ENCODE measurements at regions not wholly inside any gene's neighbourhood (a gene's known extent, or its start where the extent isn't known, plus 50 kb on each side); places are given as distances from the start of the nearest gene placed in this dataset.

DNA sequence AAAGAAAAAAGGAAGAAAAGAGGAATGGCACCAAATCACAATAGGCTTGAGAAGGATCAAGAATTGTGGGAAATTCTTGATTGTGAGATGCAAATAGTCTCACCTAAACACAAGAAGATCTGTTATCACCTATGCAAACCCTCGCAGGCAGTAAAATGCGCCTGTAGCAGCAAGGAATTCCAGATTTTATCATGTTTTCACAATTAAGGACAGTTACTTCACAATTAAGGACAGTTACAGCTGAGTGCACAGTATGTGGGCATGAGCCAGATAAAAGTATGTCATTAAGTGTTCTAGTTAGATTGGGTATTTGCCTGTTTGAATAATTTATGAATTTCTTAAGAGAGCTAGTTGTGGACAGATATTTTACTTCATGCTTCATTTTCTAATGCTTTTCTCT, 336.2 kb downstream of the CDC14C start:
- no peaks in the 10 kb centered on the region for H3K9me3 ChIP-seq (ENCODE audit: control insufficient read depth in 4 of 4, low read length in 3 of 4)
- no peak overlapping the region for H3K27ac ChIP-seq (ENCODE audit: low read depth in 1 of 2, low read length in 2 of 2)
- WGBS, result 31% methylated on average over 2 of the region's 2 CpGs
- DNase-seq (ENCODE audit: low spot score), result no peak
- no peak overlapping the region for H3K4me3 ChIP-seq (ENCODE audit: low read depth in 1 of 3, low read length in 3 of 3)
- peaks cover 0 to 6% (median 0%) of the 10 kb centered on the region in 4 donors for H3K27me3 ChIP-seq (ENCODE audit: control insufficient read depth in 4 of 4, insufficient read depth in 4 of 4, low read length in 3 of 4)
- no peaks in the 10 kb centered on the region for H3K4me1 ChIP-seq (ENCODE audit: control insufficient read depth in 4 of 4, insufficient read depth in 4 of 4, low read length in 3 of 4)
- TF ChIP-seq, protein P1, sequence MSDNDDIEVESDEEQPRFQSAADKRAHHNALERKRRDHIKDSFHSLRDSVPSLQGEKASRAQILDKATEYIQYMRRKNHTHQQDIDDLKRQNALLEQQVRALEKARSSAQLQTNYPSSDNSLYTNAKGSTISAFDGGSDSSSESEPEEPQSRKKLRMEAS (IDR thresholded peaks at IDR 0.05), result no peak
- TF ChIP-seq YY1 (IDR thresholded peaks at IDR 0.05) (no peak), SP1 (IDR thresholded peaks at IDR 0.05) (no peak), EGR1 (IDR thresholded peaks at IDR 0.05; ENCODE audit: low read depth in 2 of 2) (no peak), TAF1 (conservative IDR thresholded peaks at IDR 0.05) (no peak)
- TF ChIP-seq, protein P2, sequence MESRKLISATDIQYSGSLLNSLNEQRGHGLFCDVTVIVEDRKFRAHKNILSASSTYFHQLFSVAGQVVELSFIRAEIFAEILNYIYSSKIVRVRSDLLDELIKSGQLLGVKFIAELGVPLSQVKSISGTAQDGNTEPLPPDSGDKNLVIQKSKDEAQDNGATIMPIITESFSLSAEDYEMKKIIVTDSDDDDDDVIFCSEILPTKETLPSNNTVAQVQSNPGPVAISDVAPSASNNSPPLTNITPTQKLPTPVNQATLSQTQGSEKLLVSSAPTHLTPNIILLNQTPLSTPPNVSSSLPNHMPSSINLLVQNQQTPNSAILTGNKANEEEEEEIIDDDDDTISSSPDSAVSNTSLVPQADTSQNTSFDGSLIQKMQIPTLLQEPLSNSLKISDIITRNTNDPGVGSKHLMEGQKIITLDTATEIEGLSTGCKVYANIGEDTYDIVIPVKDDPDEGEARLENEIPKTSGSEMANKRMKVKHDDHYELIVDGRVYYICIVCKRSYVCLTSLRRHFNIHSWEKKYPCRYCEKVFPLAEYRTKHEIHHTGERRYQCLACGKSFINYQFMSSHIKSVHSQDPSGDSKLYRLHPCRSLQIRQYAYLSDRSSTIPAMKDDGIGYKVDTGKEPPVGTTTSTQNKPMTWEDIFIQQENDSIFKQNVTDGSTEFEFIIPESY (IDR thresholded peaks at IDR 0.05), result no peak
- TF ChIP-seq, protein P3, sequence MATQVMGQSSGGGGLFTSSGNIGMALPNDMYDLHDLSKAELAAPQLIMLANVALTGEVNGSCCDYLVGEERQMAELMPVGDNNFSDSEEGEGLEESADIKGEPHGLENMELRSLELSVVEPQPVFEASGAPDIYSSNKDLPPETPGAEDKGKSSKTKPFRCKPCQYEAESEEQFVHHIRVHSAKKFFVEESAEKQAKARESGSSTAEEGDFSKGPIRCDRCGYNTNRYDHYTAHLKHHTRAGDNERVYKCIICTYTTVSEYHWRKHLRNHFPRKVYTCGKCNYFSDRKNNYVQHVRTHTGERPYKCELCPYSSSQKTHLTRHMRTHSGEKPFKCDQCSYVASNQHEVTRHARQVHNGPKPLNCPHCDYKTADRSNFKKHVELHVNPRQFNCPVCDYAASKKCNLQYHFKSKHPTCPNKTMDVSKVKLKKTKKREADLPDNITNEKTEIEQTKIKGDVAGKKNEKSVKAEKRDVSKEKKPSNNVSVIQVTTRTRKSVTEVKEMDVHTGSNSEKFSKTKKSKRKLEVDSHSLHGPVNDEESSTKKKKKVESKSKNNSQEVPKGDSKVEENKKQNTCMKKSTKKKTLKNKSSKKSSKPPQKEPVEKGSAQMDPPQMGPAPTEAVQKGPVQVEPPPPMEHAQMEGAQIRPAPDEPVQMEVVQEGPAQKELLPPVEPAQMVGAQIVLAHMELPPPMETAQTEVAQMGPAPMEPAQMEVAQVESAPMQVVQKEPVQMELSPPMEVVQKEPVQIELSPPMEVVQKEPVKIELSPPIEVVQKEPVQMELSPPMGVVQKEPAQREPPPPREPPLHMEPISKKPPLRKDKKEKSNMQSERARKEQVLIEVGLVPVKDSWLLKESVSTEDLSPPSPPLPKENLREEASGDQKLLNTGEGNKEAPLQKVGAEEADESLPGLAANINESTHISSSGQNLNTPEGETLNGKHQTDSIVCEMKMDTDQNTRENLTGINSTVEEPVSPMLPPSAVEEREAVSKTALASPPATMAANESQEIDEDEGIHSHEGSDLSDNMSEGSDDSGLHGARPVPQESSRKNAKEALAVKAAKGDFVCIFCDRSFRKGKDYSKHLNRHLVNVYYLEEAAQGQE (IDR thresholded peaks at IDR 0.05), result no peak
- H3K36me3 ChIP-seq (ENCODE audit: control insufficient read depth in 4 of 4, insufficient read depth in 3 of 4, low read depth in 1 of 4, low read length in 3 of 4), result no peaks in the 10 kb centered on the region
- no peak overlapping the region for H3K9ac ChIP-seq (ENCODE audit: low read depth in 1 of 2, low read length in 2 of 2)

DNA sequence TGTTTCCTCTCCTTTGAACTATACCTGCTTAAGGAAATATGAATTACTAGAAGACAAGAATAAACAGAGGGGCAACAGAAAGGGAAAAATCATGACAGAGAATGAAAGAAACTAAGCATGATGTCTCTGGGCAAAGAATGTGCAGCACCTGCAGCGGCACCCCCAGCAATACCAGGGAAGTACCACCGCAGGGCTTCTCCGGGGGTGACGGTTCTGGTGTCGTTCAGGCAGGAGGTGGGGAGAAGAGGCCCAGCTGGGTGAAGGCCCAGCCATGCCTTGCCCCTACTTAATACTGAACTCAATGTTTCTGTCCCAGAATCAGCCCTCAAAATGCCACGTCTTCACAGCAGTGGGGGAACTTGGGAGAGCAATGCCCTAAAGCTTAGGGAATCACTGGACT, 337.6 kb downstream of the CDC14C start:
- Histone ChIP-seq H3K27me3 (ENCODE audit: control insufficient read depth in 4 of 4, insufficient read depth in 4 of 4, low read length in 3 of 4) (peaks cover 0 to 6% (median 0%) of the 10 kb centered on the region in 4 donors), H3K27ac (ENCODE audit: low read depth in 1 of 2, low read length in 2 of 2) (no peak overlapping the region), H3K4me1 (ENCODE audit: control insufficient read depth in 4 of 4, insufficient read depth in 4 of 4, low read length in 3 of 4) (no peaks in the 10 kb centered on the region), H3K9me3 (ENCODE audit: control insufficient read depth in 4 of 4, low read length in 3 of 4) (no peaks in the 10 kb centered on the region), H3K4me3 (ENCODE audit: low read depth in 1 of 3, low read length in 3 of 3) (no peak overlapping the region), H3K9ac (ENCODE audit: low read depth in 1 of 2, low read length in 2 of 2) (no peak overlapping the region), H3K36me3 (ENCODE audit: control insufficient read depth in 4 of 4, insufficient read depth in 3 of 4, low read depth in 1 of 4, low read length in 3 of 4) (no peaks in the 10 kb centered on the region)
- DNase-seq (ENCODE audit: low spot score), result no peak
- WGBS, result 79% methylated on average over 6 of the region's 6 CpGs
- TF ChIP-seq FOXA1 (IDR thresholded peaks at IDR 0.05) (no peak), SP1 (IDR thresholded peaks at IDR 0.05) (no peak), FOXA2 (IDR thresholded peaks at IDR 0.05) (no peak), HNF4G (IDR thresholded peaks at IDR 0.05) (no peak), TAF1 (conservative IDR thresholded peaks at IDR 0.05) (no peak), HNF4A (conservative IDR thresholded peaks at IDR 0.05) (no peak), NR2F2 (IDR thresholded peaks at IDR 0.05) (no peak), YY1 (IDR thresholded peaks at IDR 0.05) (no peak), GABPA (IDR thresholded peaks at IDR 0.05 in 1 of 2, conservative IDR thresholded peaks at IDR 0.05 in 1 of 2) (no peak), EGR1 (IDR thresholded peaks at IDR 0.05; ENCODE audit: low read depth in 2 of 2) (no peak), RAD21 (IDR thresholded peaks at IDR 0.05) (no peak), RXRA (IDR thresholded peaks at IDR 0.05) (no peak), JUND (IDR thresholded peaks at IDR 0.05) (no peak)
- TF ChIP-seq, protein P2 (IDR thresholded peaks at IDR 0.05), result no peak
- TF ChIP-seq, protein P1 (IDR thresholded peaks at IDR 0.05), result no peak
- TF ChIP-seq, protein P4, sequence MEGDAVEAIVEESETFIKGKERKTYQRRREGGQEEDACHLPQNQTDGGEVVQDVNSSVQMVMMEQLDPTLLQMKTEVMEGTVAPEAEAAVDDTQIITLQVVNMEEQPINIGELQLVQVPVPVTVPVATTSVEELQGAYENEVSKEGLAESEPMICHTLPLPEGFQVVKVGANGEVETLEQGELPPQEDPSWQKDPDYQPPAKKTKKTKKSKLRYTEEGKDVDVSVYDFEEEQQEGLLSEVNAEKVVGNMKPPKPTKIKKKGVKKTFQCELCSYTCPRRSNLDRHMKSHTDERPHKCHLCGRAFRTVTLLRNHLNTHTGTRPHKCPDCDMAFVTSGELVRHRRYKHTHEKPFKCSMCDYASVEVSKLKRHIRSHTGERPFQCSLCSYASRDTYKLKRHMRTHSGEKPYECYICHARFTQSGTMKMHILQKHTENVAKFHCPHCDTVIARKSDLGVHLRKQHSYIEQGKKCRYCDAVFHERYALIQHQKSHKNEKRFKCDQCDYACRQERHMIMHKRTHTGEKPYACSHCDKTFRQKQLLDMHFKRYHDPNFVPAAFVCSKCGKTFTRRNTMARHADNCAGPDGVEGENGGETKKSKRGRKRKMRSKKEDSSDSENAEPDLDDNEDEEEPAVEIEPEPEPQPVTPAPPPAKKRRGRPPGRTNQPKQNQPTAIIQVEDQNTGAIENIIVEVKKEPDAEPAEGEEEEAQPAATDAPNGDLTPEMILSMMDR (IDR thresholded peaks at IDR 0.05; ENCODE audit: low read depth, low read length, missing input control), result no peak
- TF ChIP-seq, protein P5, sequence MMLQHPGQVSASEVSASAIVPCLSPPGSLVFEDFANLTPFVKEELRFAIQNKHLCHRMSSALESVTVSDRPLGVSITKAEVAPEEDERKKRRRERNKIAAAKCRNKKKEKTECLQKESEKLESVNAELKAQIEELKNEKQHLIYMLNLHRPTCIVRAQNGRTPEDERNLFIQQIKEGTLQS (IDR thresholded peaks at IDR 0.05), result no peak
- TF ChIP-seq, protein P3 (IDR thresholded peaks at IDR 0.05), result no peak

All from liver (tissue), 8 donors.